Myocyte (in vitro differentiated cells): ENCODE measurements at regions not wholly inside any gene's neighbourhood (a gene's known extent, or its start where the extent isn't known, plus 50 kb on each side); places are given as distances from the start of the nearest gene placed in this dataset.
"Not testable (repeated sequence)": the region's sequence is repeated elsewhere in the genome, so short reads cannot be mapped to it uniquely, and the experiment has no call there.

ENCODE experiments used
- DNase-seq: peaks from one replicate; pipeline ENCODE4 v3.0.0-alpha.2; 2012; ENCODE audit warnings: low read depth

GRCh38 chr1:190003376-190003775 lies 474.3 kb downstream of the BRINP3 start:
- DNase-seq = no peak

- no peak for DNase-seq
Measured at GRCh38 chr1:190011585-190011984, 466.1 kb downstream of the BRINP3 start.

GRCh38 chr1:190019151-190019550 lies 458.5 kb downstream of the BRINP3 start:
- not testable (repeated sequence) for DNase-seq

GRCh38 chr1:190019717-190020116 lies 457.9 kb downstream of the BRINP3 start:
- no peak for DNase-seq

- no peak for DNase-seq
Measured at GRCh38 chr1:190022709-190023108, 455.0 kb downstream of the BRINP3 start.

- no peak for DNase-seq
Measured at GRCh38 chr1:190029441-190029840, 448.2 kb downstream of the BRINP3 start.

GRCh38 chr1:190043655-190044054 lies 434.0 kb downstream of the BRINP3 start:
- DNase-seq = no peak

GRCh38 chr1:190046231-190046630 lies 431.4 kb downstream of the BRINP3 start:
- DNase-seq = peak; percentile 4
